ENCODE measurements at regions not wholly inside any gene's neighbourhood (a gene's known extent, or its start where the extent isn't known, plus 50 kb on each side); places are given as distances from the start of the nearest gene placed in this dataset.

GRCh38 chr3:99366663-99367429, 271.5 kb upstream of the COL8A1 start:
- DNase-seq (ENCODE audit: low read depth), result no peak

- DNase-seq (ENCODE audit: low read depth), result no peak
These were observed 272.4 kb upstream of the COL8A1 start for GRCh38 chr3:99365979-99366378.

GRCh38 chr3:99365396-99365795, 273.0 kb upstream of the COL8A1 start:
- DNase-seq (ENCODE audit: low read depth), result no peak

GRCh38 chr3:99357131-99357530, 281.3 kb upstream of the COL8A1 start:
- no peak for DNase-seq (ENCODE audit: low read depth)

- no peak for DNase-seq (ENCODE audit: low read depth)
These were observed 281.7 kb upstream of the COL8A1 start for GRCh38 chr3:99356696-99357095.

DNA sequence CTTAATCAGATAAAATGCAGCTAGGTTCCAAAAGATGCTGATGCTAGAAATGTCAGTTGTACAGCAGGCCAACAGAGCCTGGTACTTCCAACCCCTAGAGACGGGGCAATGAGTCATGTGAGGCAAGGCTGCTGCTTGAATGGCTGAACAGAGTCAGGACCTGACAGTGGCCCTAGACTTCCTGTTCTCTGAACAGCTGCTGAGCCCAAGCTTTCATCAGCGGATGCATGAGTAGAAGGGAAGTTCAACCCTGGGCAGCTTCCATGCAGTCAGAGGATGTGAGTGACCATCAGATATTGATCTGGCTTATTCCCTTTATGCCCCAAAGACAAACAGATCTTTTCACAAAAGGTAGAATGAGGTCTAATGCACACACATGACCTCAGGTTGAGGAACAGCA, 282.9 kb upstream of the COL8A1 start:
- DNase-seq (ENCODE audit: low read depth), result no peak

DNA sequence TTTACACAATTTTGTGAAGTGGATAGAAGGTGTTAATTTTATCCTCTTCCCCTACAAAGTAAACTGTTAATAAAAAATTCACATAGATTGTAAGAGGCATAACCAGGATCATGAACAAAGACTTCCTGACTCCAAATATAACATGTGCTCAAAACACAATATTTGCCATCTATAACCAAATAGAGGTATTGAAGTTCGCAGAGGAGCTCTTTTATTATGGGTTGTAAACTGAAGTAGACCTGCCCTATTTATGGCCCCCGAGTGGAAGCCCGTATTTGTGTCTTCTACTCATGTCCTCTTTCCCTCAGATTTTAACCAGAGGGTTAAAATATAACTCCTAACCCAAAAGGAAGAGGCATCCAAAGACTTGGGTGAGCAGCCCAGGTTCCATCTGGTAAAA, 285.6 kb upstream of the COL8A1 start:
- DNase-seq (ENCODE audit: low read depth), result no peak

DNA sequence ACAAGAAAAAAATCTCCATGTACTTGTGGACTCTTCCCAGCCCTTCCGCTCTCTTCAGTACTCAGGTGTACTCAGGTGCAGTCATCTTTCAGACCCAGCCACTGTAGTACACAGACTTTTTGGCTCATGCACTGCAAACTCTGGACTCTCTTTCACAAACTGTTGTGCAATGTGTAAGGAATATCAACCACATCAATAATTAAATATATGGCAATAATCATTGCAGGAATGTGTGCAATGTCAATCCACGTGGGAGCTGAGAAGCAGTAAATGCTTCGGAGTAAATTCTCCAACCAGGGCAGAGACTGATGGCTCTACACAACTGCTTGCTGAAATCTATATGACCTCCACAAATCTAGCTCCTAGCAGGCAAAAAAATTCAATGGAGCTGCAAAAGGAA, 287.3 kb upstream of the COL8A1 start:
- no peak for DNase-seq (ENCODE audit: low read depth)

GRCh38 chr3:99348451-99348850, 289.9 kb upstream of the COL8A1 start:
- no peak for DNase-seq (ENCODE audit: low read depth)

- DNase-seq (ENCODE audit: low read depth), result no peak
These were observed 294.2 kb upstream of the COL8A1 start for GRCh38 chr3:99344216-99344615.

- no peak for DNase-seq (ENCODE audit: low read depth)
These were observed 296.0 kb upstream of the COL8A1 start for GRCh38 chr3:99342383-99342782.

DNA sequence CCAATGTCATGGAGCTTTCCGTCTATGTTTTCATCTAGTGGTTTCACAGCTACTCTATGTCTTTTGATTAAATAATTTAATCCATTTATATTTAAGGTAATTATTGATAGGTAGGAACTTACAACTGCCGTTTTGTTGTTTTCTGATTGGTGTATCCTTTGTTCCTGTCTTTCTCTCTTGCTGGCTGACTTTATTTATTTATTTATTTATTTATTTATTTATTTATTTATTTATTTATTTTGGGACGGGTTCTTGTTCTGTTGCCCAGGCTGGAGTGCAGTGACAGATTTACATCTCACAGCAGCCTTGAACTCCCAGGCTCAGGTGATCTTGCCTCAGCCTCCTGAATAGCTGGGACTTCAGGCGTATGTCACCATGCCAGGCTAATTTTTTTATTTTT, 299.2 kb upstream of the COL8A1 start:
- DNase-seq (ENCODE audit: low read depth), result no peak

DNA sequence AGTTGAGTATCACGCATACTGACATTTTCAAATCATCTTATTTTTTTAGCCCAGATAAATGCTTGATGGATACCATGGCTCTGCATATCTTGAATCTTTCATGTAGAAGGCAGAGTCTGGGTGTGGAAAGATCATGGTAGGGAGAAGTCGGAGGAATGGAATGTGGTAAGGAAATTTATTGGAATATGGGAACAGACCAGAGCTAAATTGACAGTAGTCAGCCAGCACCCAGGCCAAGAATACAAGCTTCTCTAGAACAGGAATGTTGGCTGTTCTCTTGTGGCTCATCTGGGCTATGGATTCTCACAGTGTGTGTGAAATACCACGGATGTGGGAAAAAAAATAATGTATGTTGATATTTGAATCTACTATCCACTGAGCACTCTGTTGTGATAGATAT, 305.7 kb upstream of the COL8A1 start:
- DNase-seq (ENCODE audit: low read depth), result no peak

DNA sequence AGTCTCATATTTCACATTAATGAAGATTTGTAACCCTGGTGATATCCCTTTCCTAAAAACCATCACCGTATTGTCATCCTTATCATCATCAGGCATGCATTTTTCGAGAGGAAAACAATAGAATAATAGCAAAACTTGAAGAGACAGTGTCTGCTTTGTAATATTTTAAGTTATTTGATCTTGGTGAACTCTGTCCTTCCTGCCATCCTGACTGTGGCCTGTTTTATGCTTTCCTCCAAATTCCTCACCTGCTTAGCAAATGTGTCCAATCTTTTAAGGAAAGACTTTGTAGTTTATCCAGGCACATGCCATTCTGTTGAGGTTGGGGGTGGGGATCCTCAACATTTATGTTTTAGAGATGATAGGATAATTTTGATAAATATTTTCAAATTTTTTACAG, 306.1 kb upstream of the COL8A1 start:
- DNase-seq (ENCODE audit: low read depth), result no peak

GRCh38 chr3:99330924-99331532, 307.4 kb upstream of the COL8A1 start:
- DNase-seq (ENCODE audit: low read depth), result no peak

DNA sequence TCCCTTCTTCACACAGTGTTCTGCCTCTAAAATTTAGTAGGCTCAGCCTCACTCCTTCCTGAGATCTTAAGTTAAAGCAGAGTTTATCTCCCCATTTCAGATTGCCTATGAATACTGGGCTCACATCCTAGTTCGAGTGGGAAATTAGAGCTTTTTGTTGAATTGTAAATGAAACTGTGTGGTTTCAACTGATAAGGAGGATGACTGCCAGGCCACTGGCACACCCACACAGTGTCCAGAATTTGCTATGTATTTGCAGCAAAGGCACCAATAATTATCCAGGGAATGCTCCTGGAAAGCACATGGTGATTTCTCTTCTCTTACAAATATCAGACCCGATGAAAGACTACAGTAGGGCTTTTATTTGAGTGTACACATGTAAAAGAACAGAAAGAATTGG, 308.1 kb upstream of the COL8A1 start:
- DNase-seq (ENCODE audit: low read depth), result no peak

DNA sequence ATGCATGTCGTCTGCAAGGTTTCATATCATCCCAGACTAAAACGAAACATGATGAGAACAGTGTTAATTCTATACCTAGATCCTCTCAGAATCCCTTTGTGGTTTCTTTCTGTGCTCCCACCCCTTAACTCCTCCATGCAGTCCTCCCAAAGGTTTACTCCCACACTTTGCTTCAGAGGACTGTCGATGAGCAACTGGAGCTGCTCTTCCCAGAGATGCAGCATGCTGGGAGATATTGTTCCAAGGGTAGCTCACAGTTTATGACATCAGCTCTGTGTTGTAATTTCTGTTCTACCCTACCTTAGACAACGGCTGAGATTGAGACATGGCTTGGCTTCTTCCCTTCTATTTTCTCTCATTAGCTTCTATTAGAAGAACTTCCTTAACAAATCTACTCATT, 313.0 kb upstream of the COL8A1 start:
- no peak for DNase-seq (ENCODE audit: low read depth)

GRCh38 chr3:99324636-99325203, 313.7 kb upstream of the COL8A1 start:
- DNase-seq (ENCODE audit: low read depth), result no peak

DNA sequence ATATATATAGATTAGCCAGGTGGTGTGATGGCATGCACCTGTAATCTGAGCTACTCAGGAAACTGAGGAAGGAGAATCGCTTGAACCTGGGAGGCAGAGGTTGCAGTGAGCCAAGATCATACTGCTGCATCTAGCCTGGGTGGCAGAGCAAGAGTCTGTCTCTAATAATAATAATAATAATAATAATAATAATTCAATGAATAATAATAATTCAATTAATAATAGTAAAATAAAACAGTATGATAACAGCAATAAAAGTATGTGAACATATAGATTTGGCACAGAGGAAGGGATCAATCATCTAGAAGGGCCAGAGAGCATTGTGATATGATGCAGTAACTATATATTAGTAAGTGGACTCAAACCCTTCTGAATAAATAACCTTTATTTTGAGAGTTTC, 314.5 kb upstream of the COL8A1 start:
- no peak for DNase-seq (ENCODE audit: low read depth)

GRCh38 chr3:99322551-99322950, 315.8 kb upstream of the COL8A1 start:
- DNase-seq (ENCODE audit: low read depth), result no peak

- DNase-seq (ENCODE audit: low read depth), result no peak
These were observed 317.1 kb upstream of the COL8A1 start for GRCh38 chr3:99321261-99321660.

DNA sequence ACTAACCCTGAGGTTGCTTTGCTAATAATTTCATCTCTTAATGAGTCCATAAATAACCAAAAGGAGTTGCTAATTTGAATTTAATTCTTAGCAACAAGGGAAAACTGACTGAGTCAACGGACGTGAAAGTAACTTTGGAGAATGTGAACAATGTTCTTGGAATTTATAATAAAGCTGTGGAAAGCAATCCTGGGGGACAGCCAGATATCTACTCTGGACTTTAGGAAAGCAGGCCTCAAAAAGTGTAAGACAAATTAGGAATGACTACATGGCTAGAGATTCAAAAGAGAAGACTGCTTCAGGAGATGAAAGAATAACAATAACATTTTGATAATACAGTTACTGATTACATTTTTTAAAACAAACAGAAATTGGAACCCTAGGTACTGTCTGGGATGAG, 318.4 kb upstream of the COL8A1 start:
- DNase-seq (ENCODE audit: low read depth), result peak; percentile 82

- DNase-seq (ENCODE audit: low read depth), result peak; percentile 52
These were observed 318.9 kb upstream of the COL8A1 start for GRCh38 chr3:99319450-99319849.

- no peak for DNase-seq (ENCODE audit: low read depth)
These were observed 321.2 kb upstream of the COL8A1 start for GRCh38 chr3:99317201-99317600.
